Choroid plexus epithelial cell (primary cell): ENCODE measurements at regions not wholly inside any gene's neighbourhood (a gene's known extent, or its start where the extent isn't known, plus 50 kb on each side); places are given as distances from the start of the nearest gene placed in this dataset.

Source experiments
- DNase-seq: peaks from one replicate; pipeline ENCODE4 v3.0.0-alpha.2; 2010; ENCODE audit warnings: low read depth
- H3K4me3 ChIP-seq: 2 replicates; pipeline ENCODE4 v1.5.1; 2011; ENCODE audit warnings: low read depth, mild to moderate bottlenecking, control low read depth, low read length, moderate library complexity
- TF ChIP-seq, protein P1 (sequence below): conservative IDR thresholded peaks from 2 replicates; pipeline ENCODE4 v1.5.1; 2011; ENCODE audit warnings: low read depth, mild to moderate bottlenecking, control low read depth, inconsistent platforms, low read length, moderate library complexity

DNA sequence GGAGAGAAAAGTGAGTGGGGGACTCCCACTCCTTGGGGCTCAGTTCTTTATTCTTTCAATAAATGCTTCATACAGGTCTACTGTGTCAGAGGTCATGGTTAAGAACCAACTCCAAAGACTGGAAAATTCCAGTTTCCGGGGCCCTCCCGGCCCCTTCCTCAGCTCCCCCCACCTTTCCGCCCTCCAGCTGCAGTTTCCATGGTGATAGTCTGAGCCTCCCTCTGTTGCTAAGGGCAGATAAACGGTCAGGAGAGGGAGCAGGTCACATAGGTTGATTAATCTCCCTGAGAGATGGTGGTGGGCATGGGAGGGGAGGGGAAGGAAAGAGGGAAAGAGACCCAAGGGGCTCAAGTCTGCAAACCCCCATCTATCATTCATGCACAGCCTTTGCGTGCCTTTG is 131.5 kb upstream of the USP29 start:
- no peak overlapping the region for H3K4me3 ChIP-seq
- TF ChIP-seq, protein P1, sequence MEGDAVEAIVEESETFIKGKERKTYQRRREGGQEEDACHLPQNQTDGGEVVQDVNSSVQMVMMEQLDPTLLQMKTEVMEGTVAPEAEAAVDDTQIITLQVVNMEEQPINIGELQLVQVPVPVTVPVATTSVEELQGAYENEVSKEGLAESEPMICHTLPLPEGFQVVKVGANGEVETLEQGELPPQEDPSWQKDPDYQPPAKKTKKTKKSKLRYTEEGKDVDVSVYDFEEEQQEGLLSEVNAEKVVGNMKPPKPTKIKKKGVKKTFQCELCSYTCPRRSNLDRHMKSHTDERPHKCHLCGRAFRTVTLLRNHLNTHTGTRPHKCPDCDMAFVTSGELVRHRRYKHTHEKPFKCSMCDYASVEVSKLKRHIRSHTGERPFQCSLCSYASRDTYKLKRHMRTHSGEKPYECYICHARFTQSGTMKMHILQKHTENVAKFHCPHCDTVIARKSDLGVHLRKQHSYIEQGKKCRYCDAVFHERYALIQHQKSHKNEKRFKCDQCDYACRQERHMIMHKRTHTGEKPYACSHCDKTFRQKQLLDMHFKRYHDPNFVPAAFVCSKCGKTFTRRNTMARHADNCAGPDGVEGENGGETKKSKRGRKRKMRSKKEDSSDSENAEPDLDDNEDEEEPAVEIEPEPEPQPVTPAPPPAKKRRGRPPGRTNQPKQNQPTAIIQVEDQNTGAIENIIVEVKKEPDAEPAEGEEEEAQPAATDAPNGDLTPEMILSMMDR = no peak
- DNase-seq = no peak

DNA sequence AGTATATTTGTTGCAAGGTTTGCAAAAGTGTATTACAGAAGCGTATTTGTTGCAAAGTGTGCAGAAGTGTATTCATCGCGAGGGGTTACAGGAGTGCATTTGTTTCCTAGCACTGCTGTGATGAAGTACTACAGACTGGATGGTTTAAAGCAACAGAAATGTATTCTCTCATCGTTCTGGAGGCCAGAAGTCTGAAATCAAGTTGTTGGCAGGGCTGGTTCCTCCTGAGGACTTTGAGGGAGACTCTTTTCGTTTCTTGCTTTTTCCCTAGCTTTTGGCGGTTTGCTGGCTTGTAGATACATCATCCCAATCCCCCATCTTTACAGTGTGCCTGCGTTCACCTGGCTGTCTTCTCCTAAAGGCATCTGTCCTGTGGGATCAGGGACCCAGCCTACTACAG is 127.9 kb upstream of the USP29 start:
- DNase-seq = no peak
- no peak overlapping the region for H3K4me3 ChIP-seq
- TF ChIP-seq, protein P1 = no peak

- no peak overlapping the region for H3K4me3 ChIP-seq
- DNase-seq = no peak
- TF ChIP-seq, protein P1 = no peak
Measured at GRCh38 chr19:56993851-56994250, 125.9 kb upstream of the USP29 start.

DNA sequence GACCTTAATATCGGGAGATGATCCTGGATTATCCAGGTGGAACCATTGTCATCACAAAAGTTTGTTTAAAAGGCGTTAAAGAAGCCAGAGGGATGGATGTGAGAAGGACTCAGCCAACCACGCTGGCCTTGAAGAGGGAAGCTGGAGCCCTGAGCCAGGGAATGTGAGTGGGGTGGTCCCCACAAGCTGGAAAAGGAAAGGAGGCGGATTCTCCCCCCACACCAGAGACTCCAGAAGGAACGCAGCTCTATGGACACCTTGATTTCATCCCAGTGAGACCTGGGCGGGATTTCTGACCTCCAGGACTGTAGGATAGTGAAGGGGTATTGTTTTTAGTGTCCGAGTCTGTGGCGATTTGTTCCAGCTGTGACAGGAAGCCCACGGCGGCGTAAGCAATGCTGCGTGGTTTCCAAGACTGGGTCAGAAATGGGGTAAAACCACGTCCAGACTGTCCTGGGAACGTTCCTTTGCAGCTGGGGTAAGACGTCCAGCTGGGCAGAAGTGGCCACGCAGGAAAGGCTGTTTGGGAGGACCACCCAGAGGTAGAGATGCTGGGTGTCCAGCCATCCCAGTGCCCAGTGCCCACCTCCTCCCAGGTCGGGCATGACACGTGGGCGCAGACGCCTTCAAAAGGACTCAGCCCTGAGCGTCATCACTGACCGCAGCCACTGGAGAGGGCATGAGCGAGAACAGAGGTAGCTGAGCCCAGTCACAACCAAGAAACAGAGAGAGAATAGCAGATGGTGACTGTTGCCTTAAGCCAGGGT is 125.4 kb upstream of the USP29 start:
- no peak for DNase-seq
- H3K4me3 ChIP-seq = no peak overlapping the region
- TF ChIP-seq, protein P1 = no peak

GRCh38 chr19:56995303-56995702 is 124.5 kb upstream of the USP29 start:
- no peak for DNase-seq
- no peak overlapping the region for H3K4me3 ChIP-seq
- TF ChIP-seq, protein P1 = no peak

- no peak for DNase-seq
- TF ChIP-seq, protein P1 = no peak
- no peak overlapping the region for H3K4me3 ChIP-seq
Measured at GRCh38 chr19:57002195-57002601, 117.6 kb upstream of the USP29 start.

DNA sequence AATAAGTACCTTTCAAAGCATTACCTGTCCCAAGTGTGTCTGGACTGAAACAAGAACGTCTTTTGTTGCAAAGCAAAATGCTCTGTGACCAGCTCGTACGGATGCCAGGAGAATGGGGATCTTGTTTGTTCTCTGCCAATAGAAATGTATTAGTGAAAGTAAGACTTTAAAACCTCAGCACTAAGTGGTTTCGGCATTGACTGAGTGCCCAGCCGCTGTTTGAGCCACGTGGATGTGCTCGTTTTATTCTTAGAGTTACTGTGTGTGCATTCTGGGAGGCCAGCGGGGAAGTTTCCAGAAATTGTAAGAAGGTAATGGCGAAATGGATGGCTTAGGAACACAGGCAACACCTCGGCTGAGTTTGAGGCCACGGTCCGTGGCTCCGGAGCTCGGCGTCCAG is 117.1 kb upstream of the USP29 start:
- TF ChIP-seq, protein P1 = no peak
- H3K4me3 ChIP-seq = no peak overlapping the region
- DNase-seq = no peak
